Sciatic nerve (tissue), 2 donors: ENCODE measurements at regions not wholly inside any gene's neighbourhood (a gene's known extent, or its start where the extent isn't known, plus 50 kb on each side); places are given as distances from the start of the nearest gene placed in this dataset.

Experiments used
- ATAC-seq: fragments of 200-7000 bp; cut with Tn5 transposase; one replicate; pipeline ENCODE4 v1.9.1; 2020; ENCODE audit warnings: mild to moderate bottlenecking, moderate library complexity
- DNase-seq: peaks from one replicate; pipeline ENCODE4 v3.0.0-alpha.2; 2020; ENCODE audit warnings: low spot score
- intact Hi-C: fragments of 100-400 bp; cut with DNase I; formaldehyde crosslinking; loops from one replicate; pipeline ENCODE4 v1.14.2; 2022
- donor health status: DM: no; HTN: no; CAD: no.
- donor health status: DM: no; HTN: no; CAD: no.

DNA sequence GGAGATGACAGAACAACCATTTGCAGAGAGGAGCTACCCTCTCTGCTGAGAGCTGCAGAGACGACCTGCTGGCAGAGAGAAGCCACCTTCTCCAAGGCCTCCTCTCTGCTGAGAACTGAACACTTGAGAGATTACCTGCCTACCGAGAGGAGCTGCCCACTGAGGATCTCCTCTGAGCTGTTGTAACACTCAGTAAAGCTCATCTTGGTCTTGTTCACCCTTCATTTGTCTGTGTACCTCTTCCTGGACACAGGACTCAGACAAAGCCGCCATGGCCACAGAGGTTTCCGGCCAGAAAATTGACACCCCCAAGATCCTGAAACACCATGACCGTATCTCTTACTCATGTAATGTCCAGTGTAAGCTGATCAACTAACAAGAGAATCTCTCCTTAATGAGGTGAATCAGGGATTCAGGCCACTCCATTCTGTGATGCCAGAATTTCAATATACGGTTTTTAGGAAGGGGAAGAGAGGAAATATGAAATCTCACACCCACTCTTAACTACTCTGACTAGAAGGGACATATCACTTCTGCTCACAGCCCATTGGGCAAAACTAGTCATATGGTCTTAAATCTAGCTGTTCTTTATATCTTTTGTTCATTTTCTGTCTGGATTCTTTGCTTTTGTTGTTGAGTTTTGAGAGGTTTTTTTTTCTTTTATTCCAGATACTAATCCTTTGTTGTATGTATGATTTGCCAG lies 83.8 kb downstream of the RHOU start:
- no peak for DNase-seq
- no peak for ATAC-seq
- intact Hi-C loops: no loop called here

DNA sequence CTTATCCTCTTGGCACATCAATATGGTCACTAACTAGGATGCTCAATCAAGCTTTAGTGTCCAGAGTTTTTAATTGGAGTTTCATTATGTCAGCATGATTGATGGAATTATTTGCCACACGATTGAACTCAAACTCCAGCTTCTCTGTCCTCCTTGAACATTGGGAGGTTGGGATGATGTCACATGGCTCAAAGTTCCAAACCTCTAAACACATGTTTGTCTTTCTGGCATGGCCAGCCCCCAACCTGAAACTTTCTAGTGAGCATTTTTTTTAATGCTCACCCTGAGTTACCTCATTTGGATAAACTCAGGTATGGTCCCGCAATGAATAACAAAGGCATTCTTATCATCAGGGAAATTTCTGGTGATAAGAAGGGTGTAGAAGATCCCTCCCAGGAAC lies 86.0 kb downstream of the RHOU start:
- intact Hi-C loops: no loop called here
- DNase-seq (no peak), ATAC-seq (no peak)

DNA sequence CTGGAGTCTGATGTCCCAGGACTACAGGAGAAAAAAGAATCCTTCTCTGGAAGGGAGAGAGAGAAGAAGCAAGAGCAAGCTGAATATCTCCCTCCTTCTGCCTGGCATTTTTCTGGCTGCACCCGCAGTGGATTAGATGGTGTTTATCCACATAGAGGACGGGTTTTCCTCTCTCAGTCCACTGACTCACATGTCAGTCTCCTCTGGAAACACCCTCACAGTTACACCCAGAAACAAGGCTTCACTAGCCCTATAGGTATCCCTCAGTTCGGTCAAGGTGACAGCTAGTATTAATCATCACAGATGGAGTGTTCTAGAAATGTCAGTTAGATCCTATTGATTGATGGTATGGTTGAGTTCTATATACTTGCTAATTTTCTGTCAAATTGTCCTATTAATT lies 87.9 kb downstream of the RHOU start:
- intact Hi-C loops: no loop called here
- ATAC-seq (no peak), DNase-seq (no peak)

DNA sequence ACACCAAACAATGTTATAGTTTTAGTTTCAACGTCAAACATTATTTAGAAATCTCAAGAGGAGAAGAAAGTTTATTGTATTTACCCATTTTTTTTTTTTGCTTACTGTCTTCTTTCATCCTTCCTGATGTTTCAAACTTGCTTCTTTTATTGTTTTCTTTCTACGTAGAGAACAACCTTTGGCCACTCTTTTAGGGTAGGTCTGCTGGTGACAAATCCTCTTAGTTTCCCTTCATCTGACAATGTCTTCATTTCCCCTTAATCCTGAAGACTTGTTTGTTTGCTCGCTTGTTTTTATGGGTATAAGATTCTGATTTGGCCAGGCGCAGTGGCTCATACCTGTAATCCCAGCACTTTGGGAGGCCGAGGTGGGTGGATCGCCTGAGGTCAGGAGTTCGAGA lies 89.1 kb downstream of the RHOU start:
- ATAC-seq (no peak), DNase-seq (no peak)
- intact Hi-C loops: no loop called here

DNA sequence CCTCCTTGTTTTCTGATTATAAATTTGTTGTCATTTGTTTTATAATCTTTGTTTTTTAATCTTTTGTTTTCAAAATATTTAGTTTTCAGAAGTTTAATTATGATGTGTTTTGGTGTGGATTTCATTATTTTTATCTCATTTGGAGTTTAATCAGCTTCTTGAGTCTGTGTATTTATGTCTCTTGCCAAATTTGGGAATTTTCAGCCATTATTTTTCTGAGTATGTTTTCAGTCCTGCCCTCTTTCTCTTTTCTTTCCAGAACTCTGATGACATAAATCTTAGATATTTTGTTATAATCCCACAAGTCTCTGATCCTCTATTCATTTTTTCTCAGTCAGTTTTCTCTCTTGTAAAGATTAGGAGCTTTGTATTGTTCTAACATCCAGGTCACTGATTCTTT lies 89.8 kb downstream of the RHOU start:
- no peak for DNase-seq
- ATAC-seq: no peak
- intact Hi-C loops: no loop called here

DNA sequence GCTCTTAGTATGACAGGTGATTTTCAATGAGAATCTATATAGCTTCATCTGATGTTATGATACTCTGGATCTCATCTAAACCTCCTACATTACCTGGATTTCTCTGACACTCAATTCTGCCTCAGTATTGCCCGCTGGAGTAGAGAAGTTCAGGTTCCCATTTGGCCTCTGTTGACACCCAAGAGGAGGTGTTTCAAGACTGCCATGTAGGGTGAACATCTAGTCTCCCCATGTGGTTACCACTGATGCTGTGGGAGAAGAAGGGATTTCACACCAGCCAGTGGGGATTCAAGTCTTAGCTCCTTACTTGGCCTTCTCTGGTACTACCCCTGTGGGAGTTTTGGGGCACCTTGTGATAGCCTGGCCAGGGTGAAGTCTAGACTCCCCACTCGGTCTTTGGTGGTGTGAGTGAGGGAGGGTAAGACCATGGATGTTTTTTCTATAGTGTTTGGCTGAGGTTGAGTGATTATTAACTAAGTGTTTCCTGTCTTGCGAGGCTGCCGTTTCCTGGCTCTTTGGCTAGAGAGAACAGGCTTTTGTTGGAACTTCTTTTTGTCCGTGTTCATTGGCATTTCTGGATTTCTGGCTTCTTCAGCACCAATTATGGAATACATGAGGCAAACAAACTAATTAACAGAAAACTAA lies 90.7 kb downstream of the RHOU start:
- no peak for DNase-seq
- intact Hi-C loops: no loop called here
- no peak for ATAC-seq

DNA sequence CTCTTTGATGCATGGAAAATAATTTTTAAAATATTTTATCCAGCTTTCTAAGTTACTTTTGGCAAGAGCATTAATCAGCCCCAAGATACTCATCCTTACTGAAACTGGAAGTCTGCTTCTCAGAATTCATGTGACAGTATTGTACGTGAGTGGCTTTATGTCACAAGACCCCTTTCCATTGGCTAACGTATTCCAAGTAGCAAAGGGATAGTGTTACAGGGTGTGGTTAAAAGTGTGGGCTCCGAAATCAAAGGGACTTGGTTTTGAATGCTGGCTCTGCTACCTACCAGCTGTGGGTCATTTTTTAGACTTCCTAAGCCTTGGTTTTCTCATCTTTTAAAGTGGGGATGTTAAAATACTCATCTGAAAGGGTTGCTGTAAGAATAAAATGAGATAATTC lies 91.7 kb downstream of the RHOU start:
- DNase-seq (no peak), ATAC-seq (peak; percentile 95)
- intact Hi-C loops: no loop called here

DNA sequence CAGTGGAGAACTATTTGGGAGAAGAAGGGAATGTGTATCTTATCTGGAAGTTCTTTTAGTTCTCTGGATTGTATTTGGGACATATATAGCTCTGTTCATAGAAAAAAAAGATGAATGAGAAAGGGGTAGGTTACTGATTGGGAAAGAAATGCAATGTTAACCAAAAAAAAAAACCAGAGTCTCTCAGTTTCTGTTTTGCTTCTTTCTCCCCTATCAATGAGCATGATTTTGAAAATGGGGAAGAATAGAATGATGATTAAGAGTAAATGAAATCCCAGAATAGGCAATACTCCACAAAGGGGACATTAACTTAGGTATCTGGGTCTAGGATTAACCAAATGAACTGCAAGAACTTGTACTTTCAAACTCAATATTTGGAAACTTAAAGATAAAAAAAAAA lies 92.9 kb downstream of the RHOU start:
- DNase-seq (no peak), ATAC-seq (no peak)
- intact Hi-C loops: no loop called here

DNA sequence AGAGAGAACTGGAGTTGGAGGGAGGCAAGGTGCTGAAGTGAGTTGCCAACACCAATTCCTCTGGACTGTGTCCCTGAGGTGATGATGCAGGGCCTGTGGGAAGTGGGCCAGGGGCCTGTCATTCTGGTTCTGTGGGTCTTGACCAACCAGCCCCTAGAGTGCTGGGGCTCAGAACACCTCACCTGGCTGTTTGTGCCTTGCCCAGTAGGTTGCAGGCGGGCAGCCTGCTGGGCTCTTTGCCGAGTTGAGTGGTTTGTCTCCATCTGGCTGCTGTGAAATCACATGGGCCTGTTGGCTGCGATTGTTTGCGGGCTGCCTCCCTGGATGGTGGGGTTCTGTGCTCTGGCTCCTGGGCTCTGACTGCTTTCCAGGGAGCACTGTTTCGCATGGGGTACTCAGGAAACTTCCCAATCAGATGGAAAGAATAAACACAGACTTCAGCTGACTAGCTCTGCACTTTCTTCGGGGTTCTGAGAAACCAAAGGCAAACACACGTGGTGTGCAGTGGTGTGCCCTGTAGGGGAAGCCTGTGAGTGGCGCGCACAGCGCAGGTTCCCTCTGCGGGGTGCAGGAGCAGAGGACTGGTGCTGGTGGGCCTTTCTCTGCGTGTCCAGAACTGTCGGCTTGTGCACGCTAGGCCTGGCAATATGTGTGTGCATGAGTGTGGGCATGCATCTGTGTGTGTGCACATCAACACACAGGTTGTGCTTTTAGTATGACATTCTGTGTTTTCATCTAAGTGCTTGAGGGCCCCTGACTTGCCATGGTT lies 95.1 kb downstream of the RHOU start:
- intact Hi-C loops: no loop called here
- DNase-seq (no peak), ATAC-seq (no peak)

DNA sequence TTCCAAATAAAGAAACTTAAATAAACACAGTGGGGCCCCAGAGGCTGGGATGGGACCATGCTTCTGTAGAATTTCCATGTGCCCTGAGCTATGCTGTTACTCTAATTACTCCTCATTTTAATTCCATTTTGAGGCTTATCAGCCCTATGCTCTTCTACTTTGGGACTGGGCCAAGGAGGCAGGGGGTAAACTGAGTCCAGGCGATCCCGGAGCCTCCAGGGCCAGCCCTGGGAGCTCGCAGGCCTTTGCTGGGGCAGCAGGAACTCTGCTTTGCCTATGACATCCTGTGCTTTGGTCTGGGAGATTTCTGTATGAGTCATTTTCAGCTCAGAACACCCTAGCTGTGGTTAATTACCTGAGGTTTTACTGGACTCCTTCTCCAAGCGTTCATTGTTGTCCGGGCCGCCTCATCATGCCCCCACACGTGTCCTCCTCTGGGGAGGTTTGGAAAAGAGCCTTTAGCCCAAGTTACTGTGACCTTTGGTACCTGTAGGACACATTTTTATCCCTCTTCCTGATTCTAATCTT lies 95.7 kb downstream of the RHOU start:
- no peak for ATAC-seq
- no peak for DNase-seq
- intact Hi-C loops: no loop called here

DNA sequence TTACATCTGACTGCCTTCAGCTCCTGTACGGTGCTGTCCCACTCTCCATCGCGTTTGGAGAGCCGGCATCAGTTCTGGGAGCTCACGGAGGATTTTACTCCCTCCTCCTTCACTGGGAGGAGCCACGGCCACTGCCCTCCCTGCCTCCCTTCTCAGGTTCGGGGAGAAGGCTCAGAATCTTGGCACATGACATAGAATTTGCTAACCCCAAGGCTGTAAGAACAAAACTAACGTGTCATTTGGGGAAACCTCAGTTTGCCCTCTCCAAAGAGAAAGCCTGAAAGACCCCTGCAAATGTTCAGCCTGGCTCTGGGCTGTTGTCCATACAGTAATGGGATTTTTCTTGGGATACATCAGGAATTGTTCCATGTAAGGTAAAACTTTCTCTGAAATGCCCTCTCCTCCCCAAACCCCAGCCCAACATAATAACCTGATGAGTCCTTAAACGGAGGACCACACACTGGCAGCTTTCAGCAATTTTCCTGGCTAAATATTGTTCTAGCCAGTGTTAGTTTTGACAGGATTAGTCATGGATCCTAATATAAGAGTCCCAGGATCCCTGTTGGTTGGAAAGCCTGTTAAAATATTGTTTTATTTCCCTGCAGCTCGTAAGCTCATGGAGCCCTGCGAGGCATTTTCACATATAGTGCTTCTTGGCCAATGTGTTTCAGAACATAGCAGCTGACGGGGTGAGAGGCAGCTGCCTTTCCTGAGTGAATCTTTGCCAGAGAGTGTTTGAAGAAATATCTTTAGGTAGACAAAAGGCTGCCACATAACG lies 98.8 kb downstream of the RHOU start:
- ATAC-seq (no peak), DNase-seq (no peak)
- intact Hi-C loops: no loop called here

DNA sequence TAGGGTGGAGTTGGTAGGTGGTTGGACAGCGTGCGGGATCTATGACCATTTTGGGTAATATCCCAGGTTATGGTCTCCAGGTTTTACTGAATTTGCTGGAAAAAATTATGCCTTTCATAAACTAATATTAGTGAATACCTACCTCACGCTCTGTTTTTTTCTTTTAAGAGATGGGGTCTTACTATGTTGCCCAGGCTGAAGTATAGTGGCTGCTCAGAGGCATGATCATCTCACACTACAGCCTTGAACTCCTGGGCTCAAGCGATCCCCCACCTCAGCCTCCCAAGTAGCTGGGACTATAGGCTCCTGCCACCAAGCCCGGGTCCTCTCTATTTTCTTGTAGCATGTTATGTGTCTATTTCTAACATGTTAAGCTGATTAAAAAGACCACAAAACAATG lies 100.2 kb downstream of the RHOU start:
- no peak for ATAC-seq
- intact Hi-C loops: no loop called here
- no peak for DNase-seq

DNA sequence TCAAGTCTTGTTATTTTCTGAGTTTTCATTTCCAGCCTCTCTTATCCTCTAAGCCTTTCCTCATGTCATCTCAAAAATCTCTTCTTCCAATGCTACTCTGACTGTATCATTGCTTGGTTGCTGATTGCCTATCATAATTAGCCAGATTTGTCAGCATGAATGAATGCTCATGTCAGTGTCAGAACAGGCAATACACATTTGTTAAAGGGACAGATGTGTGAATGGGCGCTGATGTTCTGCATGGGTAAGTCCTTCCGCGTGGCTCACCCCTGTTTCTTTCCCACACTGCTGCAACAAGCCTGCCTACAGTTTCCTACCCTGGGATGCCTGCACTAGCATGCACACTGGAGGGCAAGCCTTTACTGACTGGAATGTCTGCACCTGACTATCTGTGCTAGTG lies 100.6 kb downstream of the RHOU start:
- ATAC-seq (no peak), DNase-seq (no peak)
- intact Hi-C loops: no loop called here

DNA sequence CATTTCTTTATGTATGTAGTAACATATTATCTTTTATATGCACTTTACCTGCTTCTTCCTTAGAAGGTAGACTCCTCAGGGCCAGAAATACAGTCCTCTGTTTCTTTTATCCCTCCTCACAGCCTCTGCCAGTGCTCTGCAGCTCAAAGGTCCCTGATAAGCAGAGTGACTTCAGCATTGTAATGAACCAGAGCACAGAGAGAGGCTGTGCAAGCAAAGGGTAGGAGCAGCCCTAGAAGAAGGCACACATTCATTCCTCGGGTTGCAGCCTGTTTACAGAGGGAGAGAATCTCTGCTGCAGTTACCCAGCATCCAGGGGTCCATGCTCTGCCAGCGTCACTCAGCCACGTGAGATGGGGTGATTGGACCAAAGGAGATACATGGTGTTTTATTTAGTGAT lies 101.1 kb downstream of the RHOU start:
- intact Hi-C loops: no loop called here
- DNase-seq (no peak), ATAC-seq (no peak)

DNA sequence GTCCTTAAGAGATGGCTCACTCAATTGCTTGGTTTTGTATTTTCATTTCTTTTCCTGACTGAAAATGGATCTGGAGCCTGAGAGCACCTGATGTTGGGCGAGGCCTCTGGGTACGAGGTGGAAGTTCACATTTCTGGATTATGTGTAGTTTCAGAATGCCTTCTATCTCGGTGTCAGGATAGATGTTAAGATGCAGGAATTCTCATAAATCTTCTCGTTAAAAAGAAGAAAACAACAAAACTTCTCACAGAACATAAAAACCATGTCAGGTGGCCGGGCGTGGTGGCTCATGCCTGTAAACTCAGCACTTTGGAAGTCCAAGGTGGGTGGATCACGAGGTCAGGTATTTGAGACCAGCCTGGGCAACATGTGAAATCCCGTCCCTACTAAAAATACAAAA lies 101.8 kb downstream of the RHOU start:
- DNase-seq: no peak
- no peak for ATAC-seq
- intact Hi-C loops: no loop called here

DNA sequence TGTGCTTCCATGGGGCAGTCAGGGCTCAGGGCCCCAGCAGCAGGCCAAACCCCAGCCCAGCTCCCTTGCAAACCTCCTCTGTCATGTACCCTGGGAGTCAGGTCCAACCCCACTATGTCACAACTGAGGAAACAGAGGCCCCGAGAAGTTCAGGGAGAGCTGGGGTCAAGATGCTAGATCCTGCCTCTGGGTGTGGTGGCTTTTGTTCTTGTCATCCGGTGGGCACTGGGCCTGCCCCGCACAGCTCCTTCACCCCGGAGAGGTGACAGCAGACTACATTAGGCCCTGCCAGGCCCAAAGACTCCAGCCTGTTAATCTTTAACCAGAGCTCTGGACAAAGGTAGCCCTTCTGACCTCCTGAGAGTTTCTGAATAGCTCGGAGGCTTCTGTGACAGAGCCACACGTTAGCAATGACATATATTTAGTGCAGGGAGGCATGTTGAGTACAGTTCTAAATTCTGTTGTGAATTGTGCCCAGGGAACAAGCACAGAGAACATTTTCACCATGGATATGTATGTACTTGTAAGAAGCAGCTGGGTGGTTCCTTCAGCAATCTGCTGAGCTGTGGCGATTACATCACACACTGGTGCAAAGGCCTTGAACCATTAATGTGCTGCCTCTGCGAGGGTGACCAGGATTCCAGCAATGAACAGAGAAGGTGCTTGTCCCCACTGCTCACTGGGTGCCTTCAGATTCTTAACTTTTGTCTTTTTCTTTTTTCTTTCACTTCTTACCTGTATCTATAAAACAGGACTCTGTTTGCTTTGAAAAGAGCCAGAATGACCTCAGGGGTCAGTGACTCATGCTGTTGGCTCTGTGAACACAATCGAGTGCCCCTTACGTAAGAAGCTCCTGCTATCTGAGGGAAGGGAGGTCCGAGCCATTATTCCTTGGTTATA lies 102.8 kb downstream of the RHOU start:
- DNase-seq: no peak
- intact Hi-C loops: no loop called here
- ATAC-seq: peak; percentile 93

DNA sequence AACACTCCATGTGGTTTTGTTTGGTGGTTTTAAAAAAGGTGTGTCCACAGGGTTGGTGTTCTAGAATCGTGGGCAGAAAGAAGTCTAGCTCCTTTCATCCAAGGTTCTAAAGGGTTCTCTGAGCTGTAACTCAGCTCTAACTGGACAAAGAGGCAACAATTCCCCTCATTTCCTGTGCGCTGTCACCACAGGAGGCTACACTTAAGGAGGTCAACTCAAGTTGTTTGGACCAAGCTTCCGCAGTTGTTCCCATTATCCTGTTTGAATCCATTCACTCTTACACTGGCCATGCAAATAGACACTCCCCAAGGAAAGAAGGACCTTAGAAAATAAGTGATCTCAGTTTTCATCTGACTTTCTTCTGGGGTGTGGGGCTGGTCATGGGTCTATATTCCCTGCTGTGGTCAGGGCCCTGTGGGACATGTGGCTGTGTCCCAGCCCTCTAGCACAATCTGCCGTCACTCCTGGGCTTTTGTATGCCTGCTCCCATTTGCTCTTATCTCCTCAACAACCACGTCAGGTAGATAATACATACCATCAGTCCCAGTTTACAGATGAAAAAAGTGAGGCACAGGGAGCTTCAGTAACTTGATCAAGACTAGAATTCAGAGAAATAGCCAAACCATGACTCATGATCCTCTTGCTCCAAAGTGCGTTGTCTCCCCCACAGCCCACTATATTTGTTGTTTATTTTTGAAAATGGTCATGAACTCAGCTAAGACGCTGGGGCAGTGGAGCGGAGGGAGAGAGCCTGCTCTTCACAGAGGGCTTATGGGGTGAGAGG lies 103.6 kb downstream of the RHOU start:
- ATAC-seq (no peak), DNase-seq (no peak)
- intact Hi-C loops: no loop called here

DNA sequence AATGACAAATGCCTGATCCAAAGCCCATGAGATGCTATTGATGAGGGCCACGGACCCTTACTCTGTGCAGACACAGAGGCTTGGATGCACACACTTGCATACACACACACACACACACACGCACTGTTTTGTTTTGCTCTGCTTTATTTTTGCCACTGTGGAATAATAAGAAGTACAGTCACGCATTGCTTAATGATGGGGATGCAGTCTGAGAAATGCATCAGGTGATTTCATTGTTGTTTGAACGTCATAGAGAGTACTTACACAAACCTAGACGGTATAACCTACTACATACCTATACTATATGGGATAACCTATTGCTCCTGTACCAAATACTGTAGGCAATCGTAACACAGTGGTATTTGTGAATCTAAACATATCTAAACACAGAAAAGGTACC lies 104.4 kb downstream of the RHOU start:
- ATAC-seq (no peak), DNase-seq (no peak)
- intact Hi-C loops: no loop called here
